ENCODE measurements at regions not wholly inside any gene's neighbourhood (a gene's known extent, or its start where the extent isn't known, plus 50 kb on each side); places are given as distances from the start of the nearest gene placed in this dataset.
"Not testable (repeated sequence)": the region's sequence is repeated elsewhere in the genome, so short reads cannot be mapped to it uniquely, and the experiment has no call there.

GRCh38 chr1:90348459-90348858 lies 353.5 kb downstream of the ZNF326 start:
- intact Hi-C loops (cut with micrococcal nuclease); H3K36me3 Mint-ChIP-seq (ENCODE audit: low read depth); H3K9me3 Mint-ChIP-seq; H3K4me3 Mint-ChIP-seq (ENCODE audit: low read depth); DNase-seq (ENCODE audit: low spot score); H3K4me1 Mint-ChIP-seq (ENCODE audit: low read depth); H3K27me3 Mint-ChIP-seq (ENCODE audit: low read depth); H3K27ac Mint-ChIP-seq: not testable (repeated sequence)

- no peaks in the 10 kb centered on the region for H3K4me1 Mint-ChIP-seq (ENCODE audit: low read depth)
- no peak for DNase-seq (ENCODE audit: low spot score)
- H3K4me3 Mint-ChIP-seq (ENCODE audit: low read depth), result no peak overlapping the region
- no peak overlapping the region for H3K27ac Mint-ChIP-seq
- intact Hi-C loops (cut with micrococcal nuclease), result no loop called here
- no peaks in the 10 kb centered on the region for H3K36me3 Mint-ChIP-seq (ENCODE audit: low read depth)
- peaks cover 1% of the 10 kb centered on the region for H3K27me3 Mint-ChIP-seq (ENCODE audit: low read depth)
- H3K9me3 Mint-ChIP-seq, result peaks cover 7% of the 10 kb centered on the region
These were observed 352.5 kb downstream of the ZNF326 start for GRCh38 chr1:90347366-90347765.

- Mint-ChIP-seq H3K9me3 (peaks cover 7% of the 10 kb centered on the region), H3K4me3 (ENCODE audit: low read depth) (no peak overlapping the region), H3K4me1 (ENCODE audit: low read depth) (no peaks in the 10 kb centered on the region), H3K27ac (no peak overlapping the region), H3K36me3 (ENCODE audit: low read depth) (no peaks in the 10 kb centered on the region), H3K27me3 (ENCODE audit: low read depth) (peaks cover 6% of the 10 kb centered on the region)
- DNase-seq (ENCODE audit: low spot score), result no peak
- intact Hi-C loops (cut with micrococcal nuclease), result no loop called here
These were observed 351.8 kb downstream of the ZNF326 start for GRCh38 chr1:90346757-90347156.

DNA sequence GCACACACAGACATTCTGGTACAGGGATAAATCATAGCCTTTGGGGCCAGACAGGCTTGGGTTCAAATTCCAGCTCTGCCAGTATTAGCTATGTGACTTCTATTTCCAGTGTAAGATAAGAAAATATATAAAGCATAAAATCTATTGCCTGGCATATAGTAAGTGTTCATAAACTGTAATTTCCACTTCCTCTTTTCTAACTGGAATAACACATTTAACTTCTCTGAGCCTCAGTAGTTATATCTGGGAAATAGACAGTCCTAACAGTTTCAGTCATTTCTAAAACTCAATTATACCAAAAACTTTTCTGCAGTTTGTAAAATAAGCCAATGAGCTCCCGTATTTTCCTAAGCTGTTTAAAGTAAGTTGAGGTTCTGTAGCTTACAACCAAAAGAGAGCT lies 351.4 kb downstream of the ZNF326 start:
- peaks cover 6% of the 10 kb centered on the region for H3K27me3 Mint-ChIP-seq (ENCODE audit: low read depth)
- no peaks in the 10 kb centered on the region for H3K4me1 Mint-ChIP-seq (ENCODE audit: low read depth)
- DNase-seq (ENCODE audit: low spot score), result no peak
- H3K36me3 Mint-ChIP-seq (ENCODE audit: low read depth), result no peaks in the 10 kb centered on the region
- intact Hi-C loops (cut with micrococcal nuclease), result no loop called here
- peaks cover 7% of the 10 kb centered on the region for H3K9me3 Mint-ChIP-seq
- no peak overlapping the region for H3K4me3 Mint-ChIP-seq (ENCODE audit: low read depth)
- H3K27ac Mint-ChIP-seq, result no peak overlapping the region

DNA sequence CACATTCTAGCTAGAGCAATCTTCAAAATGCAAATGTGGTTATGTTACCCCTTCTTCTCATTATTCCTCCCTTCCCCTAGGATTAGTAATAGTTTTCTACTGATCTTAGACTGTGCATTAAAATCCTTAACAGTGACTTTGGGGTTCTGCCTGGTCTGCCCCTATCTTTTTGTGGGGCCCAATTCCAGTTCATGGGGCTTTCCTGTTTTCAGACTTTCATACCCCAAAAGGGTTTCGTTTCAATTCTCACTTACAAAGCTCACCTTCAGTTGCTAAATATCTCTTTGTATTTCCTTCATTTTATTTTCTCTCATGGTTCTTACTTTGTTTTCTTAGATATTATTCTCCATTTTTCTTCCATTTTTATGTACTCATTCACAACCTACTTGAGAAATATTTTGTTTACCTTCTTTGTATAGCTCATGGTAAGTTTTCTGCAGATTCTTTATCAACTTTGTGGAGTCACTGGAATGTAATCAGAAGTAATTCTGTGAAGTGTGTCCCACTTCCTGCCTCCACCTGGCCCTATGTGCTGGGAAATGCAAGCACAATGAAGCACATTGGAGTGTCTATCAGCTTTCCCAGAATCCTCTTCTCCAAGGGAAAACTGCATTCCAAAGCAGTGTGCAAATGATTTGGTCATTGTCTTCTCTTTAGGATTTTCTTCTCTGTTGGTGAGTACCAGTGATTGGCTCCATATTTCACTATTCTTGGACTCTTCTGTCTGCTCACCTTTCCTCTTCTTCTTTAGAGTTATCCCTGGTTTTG lies 350.2 kb downstream of the ZNF326 start:
- peaks cover 4% of the 10 kb centered on the region for H3K4me1 Mint-ChIP-seq (ENCODE audit: low read depth)
- peaks cover 7% of the 10 kb centered on the region for H3K27me3 Mint-ChIP-seq (ENCODE audit: low read depth)
- peaks cover 7% of the 10 kb centered on the region for H3K9me3 Mint-ChIP-seq
- no peak overlapping the region for H3K27ac Mint-ChIP-seq
- no peaks in the 10 kb centered on the region for H3K36me3 Mint-ChIP-seq (ENCODE audit: low read depth)
- intact Hi-C loops (cut with micrococcal nuclease), result no loop called here
- no peak overlapping the region for H3K4me3 Mint-ChIP-seq (ENCODE audit: low read depth)
- DNase-seq (ENCODE audit: low spot score), result no peak

DNA sequence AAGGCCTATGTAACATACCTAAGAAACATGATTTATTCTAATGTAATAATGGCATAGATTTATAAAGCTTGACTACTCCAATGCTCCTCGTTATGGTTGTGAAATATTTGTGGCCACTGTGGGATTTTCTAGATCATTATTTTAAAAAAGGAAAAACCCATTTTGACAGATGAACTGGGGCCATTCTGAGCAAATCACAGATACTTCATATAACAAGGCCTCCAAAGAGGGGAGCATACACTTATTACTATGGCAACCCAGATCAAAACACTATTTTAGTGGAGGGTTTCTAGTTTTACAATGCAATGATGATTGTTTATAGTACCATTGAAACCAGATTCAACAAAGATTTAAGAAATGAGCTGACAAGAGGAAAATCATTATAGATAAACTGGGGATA lies 346.6 kb downstream of the ZNF326 start:
- Mint-ChIP-seq H3K4me1 (ENCODE audit: low read depth) (peaks cover 4% of the 10 kb centered on the region), H3K36me3 (ENCODE audit: low read depth) (no peaks in the 10 kb centered on the region), H3K27ac (no peak overlapping the region)

GRCh38 chr1:90340606-90341005 lies 345.7 kb downstream of the ZNF326 start:
- Mint-ChIP-seq H3K27me3 (ENCODE audit: low read depth) (peaks cover 7% of the 10 kb centered on the region), H3K27ac (no peak overlapping the region), H3K9me3 (no peaks in the 10 kb centered on the region)

More for the DNA sequence above, 346.6 kb downstream of the ZNF326 start:
- peaks cover 7% of the 10 kb centered on the region for H3K27me3 Mint-ChIP-seq (ENCODE audit: low read depth)
- H3K4me3 Mint-ChIP-seq (ENCODE audit: low read depth), result no peak overlapping the region
- no peaks in the 10 kb centered on the region for H3K9me3 Mint-ChIP-seq
- no peak for DNase-seq (ENCODE audit: low spot score)
- intact Hi-C loops (cut with micrococcal nuclease), result no loop called here

DNA sequence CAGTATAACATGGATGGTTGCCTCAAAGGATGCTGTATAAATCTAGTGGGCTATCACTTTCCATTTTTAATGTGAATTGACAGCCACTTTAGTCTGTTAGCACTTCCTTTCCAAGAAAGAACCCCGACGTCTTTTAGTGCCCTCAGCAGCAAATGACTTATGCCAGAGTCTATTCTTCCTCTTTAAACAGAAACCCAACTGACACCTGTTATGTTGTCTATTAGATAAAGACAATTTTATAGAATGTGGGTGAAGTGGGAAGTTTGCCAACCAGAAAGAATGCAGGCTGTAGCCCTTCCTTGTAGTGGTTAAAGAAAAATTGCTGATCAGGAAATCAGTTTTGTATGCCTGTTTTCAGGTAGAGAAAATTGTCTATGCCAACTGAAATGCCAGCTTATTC lies 344.9 kb downstream of the ZNF326 start:
- H3K36me3 Mint-ChIP-seq (ENCODE audit: low read depth), result no peaks in the 10 kb centered on the region
- DNase-seq (ENCODE audit: low spot score), result no peak
- peaks cover 7% of the 10 kb centered on the region for H3K27me3 Mint-ChIP-seq (ENCODE audit: low read depth)
- intact Hi-C loops (cut with micrococcal nuclease), result no loop called here
- H3K4me3 Mint-ChIP-seq (ENCODE audit: low read depth), result no peak overlapping the region
- peaks cover 4% of the 10 kb centered on the region for H3K4me1 Mint-ChIP-seq (ENCODE audit: low read depth)
- H3K9me3 Mint-ChIP-seq, result no peaks in the 10 kb centered on the region
- H3K27ac Mint-ChIP-seq, result no peak overlapping the region

More at GRCh38 chr1:90340606-90341005, 345.7 kb downstream of the ZNF326 start:
- intact Hi-C loops (cut with micrococcal nuclease), result no loop called here
- H3K4me3 Mint-ChIP-seq (ENCODE audit: low read depth), result no peak overlapping the region
- no peak for DNase-seq (ENCODE audit: low spot score)
- H3K4me1 Mint-ChIP-seq (ENCODE audit: low read depth), result peaks cover 4% of the 10 kb centered on the region
- H3K36me3 Mint-ChIP-seq (ENCODE audit: low read depth), result no peaks in the 10 kb centered on the region

DNA sequence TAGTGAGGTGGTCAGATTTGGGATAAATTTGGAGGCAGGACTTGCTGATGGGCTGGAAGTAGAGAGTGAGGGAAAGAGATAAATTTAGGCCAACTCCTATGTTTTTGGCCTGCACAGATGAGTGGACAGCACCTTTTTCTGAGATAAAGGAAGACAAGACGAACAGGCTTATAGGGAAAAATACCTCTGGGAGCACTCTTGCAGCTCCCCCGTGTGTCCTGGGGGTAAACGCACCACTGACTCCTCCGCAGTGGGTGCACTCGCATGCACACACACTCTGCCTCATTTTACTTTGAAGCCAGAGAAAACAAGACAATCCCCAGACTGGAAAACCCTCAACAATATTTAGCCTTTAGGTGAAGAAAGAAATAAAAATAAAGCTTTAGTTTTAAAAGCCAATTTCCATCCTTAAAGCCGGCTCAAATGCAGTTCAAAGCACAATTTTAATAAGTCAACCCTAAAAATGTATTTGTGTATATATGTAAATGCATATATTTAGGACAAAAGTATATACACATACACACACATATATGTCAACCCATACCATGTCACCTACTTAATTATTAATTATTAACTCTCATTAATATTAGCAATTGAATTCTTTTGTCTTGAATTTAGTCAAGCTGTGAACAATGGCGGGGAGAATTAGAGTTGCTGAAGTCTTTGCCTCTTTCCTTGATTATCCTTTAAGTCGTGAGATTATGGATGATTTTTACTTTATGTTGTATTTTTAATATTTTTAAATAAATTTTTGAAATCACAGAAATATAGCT lies 341.8 kb downstream of the ZNF326 start:
- peaks cover 2% of the 10 kb centered on the region for H3K27me3 Mint-ChIP-seq (ENCODE audit: low read depth)
- H3K4me3 Mint-ChIP-seq (ENCODE audit: low read depth), result no peak overlapping the region
- peaks cover 4% of the 10 kb centered on the region for H3K4me1 Mint-ChIP-seq (ENCODE audit: low read depth)

GRCh38 chr1:90335558-90335957 lies 340.6 kb downstream of the ZNF326 start:
- intact Hi-C loops (cut with micrococcal nuclease), result no loop called here
- Mint-ChIP-seq H3K4me3 (ENCODE audit: low read depth) (no peak overlapping the region), H3K9me3 (no peaks in the 10 kb centered on the region), H3K4me1 (ENCODE audit: low read depth) (peaks cover 4% of the 10 kb centered on the region), H3K27ac (no peak overlapping the region), H3K36me3 (ENCODE audit: low read depth) (no peaks in the 10 kb centered on the region), H3K27me3 (ENCODE audit: low read depth) (no peaks in the 10 kb centered on the region)
- no peak for DNase-seq (ENCODE audit: low spot score)

More for the DNA sequence above, 341.8 kb downstream of the ZNF326 start:
- DNase-seq (ENCODE audit: low spot score), result no peak
- Mint-ChIP-seq H3K27ac (no peak overlapping the region), H3K36me3 (ENCODE audit: low read depth) (no peaks in the 10 kb centered on the region), H3K9me3 (no peaks in the 10 kb centered on the region)
- intact Hi-C loops (cut with micrococcal nuclease), result no loop called here

DNA sequence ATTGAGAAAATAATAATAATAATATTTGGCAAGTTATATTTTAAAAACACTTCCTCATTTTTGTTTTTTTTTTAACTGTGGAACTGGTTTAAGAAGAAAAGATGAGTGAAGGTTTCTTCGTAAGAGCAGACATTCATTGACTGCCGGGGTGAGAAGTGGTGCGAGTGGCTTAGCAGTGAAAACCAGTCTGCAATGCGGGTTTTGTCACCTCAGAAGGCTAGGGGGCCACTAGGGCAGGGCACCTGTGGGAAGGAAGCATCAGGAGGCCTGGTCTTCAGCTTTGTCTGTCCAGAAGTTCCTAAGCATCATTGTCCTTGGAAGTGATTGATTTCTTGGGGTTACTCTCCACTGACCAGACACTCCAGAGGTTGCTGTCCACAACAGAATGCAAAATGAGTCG lies 339.2 kb downstream of the ZNF326 start:
- DNase-seq (ENCODE audit: low spot score), result no peak
- no peaks in the 10 kb centered on the region for H3K36me3 Mint-ChIP-seq (ENCODE audit: low read depth)
- H3K4me3 Mint-ChIP-seq (ENCODE audit: low read depth), result no peak overlapping the region
- intact Hi-C loops (cut with micrococcal nuclease), result no loop called here
- H3K27me3 Mint-ChIP-seq (ENCODE audit: low read depth), result no peaks in the 10 kb centered on the region
- no peak overlapping the region for H3K27ac Mint-ChIP-seq
- no peaks in the 10 kb centered on the region for H3K9me3 Mint-ChIP-seq
- no peaks in the 10 kb centered on the region for H3K4me1 Mint-ChIP-seq (ENCODE audit: low read depth)

DNA sequence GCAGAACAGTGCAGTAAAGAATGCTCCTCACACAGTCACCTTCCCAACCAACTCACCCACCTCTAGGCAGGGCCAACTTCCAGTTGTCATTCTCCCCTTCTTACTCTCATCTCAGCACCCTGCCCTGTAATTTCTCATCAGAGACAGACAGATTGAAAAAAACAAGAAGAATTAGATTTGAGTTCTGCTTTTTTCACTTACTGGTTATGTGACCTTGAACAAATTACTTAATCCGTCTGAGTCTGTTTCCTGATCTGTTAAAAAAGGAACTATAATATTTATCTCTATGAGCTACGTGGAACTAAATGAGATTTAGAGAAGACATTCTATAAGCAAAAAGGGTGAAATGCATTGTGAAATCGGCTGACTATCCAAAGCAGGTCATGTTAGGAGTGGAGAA lies 330.3 kb downstream of the ZNF326 start:
- no peak overlapping the region for H3K4me3 Mint-ChIP-seq (ENCODE audit: low read depth)
- no peaks in the 10 kb centered on the region for H3K4me1 Mint-ChIP-seq (ENCODE audit: low read depth)
- DNase-seq (ENCODE audit: low spot score), result no peak
- H3K27ac Mint-ChIP-seq, result no peak overlapping the region
- intact Hi-C loops (cut with micrococcal nuclease), result no loop called here
- H3K27me3 Mint-ChIP-seq (ENCODE audit: low read depth), result no peaks in the 10 kb centered on the region
- no peaks in the 10 kb centered on the region for H3K36me3 Mint-ChIP-seq (ENCODE audit: low read depth)
- H3K9me3 Mint-ChIP-seq, result no peaks in the 10 kb centered on the region

GRCh38 chr1:90322186-90322585 lies 327.3 kb downstream of the ZNF326 start:
- Mint-ChIP-seq H3K4me3 (ENCODE audit: low read depth) (no peak overlapping the region), H3K4me1 (ENCODE audit: low read depth) (no peaks in the 10 kb centered on the region), H3K36me3 (ENCODE audit: low read depth) (no peaks in the 10 kb centered on the region), H3K27me3 (ENCODE audit: low read depth) (no peaks in the 10 kb centered on the region), H3K9me3 (no peaks in the 10 kb centered on the region), H3K27ac (no peak overlapping the region)
- intact Hi-C loops (cut with micrococcal nuclease), result no loop called here
- no peak for DNase-seq (ENCODE audit: low spot score)
